K562 (cell line): ENCODE measurements at regions not wholly inside any gene's neighbourhood (a gene's known extent, or its start where the extent isn't known, plus 50 kb on each side); places are given as distances from the start of the nearest gene placed in this dataset.

Experiments
- ATF1 ChIP-seq, 2 experiments: fragments of 450-650 bp in 1 of 2; IDR thresholded peaks; 2 replicates each; pipeline ENCODE4 v1.6.1; 2016; ENCODE audit warnings: missing compliant biosample characterization in 1 of 2, missing genetic modification characterization in 1 of 2
- E2F1 ChIP-seq: sonication (generic); formaldehyde crosslinking; IDR thresholded peaks from 2 replicates; pipeline ENCODE4 v1.8.1; 2023; ENCODE audit warnings: mild to moderate bottlenecking, missing genetic modification reagents, moderate library complexity
- POLR2A ChIP-seq: fragments of 450-650 bp; conservative IDR thresholded peaks from 2 replicates; pipeline ENCODE4 v1.6.1; 2016
- SP1 ChIP-seq: sonication (generic); formaldehyde crosslinking; IDR thresholded peaks from 2 replicates; pipeline ENCODE4 v1.8.1; 2022; ENCODE audit warnings: mild to moderate bottlenecking, missing genetic modification reagents
- ZNF24 ChIP-seq: fragments of 450-650 bp; IDR thresholded peaks from 2 replicates; pipeline ENCODE4 v1.6.1; 2016
- ZNF589 ChIP-seq: fragments of 200-800 bp; sonication (Bioruptor generic); IDR thresholded peaks from 2 replicates; pipeline ENCODE4 v1.6.1; 2016; ENCODE audit warnings: low read depth, missing genetic modification characterization, missing compliant biosample characterization

GRCh38 chr2:57204364-57204763 is 842.2 kb upstream of the VRK2 start:
- TF ChIP-seq POLR2A (no peak), ZNF24 (no peak), E2F1 (CRISPR knock-in tag) (no peak), ZNF589 (CRISPR knock-in tag) (no peak), ATF1 (CRISPR knock-in tag; IDR thresholded peaks at IDR 0.05) (no peak), ATF1 (tag; IDR thresholded peaks at IDR 0.05) (no peak), SP1 (CRISPR knock-in tag) (no peak)
